Karpas-422 (cell line): ENCODE measurements at regions not wholly inside any gene's neighbourhood (a gene's known extent, or its start where the extent isn't known, plus 50 kb on each side); places are given as distances from the start of the nearest gene placed in this dataset.

Experiments
- DNase-seq: peaks from one replicate; pipeline ENCODE4 v3.0.0-alpha.2; 2015
- H2AFZ ChIP-seq: fragments of 200-600 bp; sonication (generic); 2 replicates; pipeline ENCODE4 v1.6.1; 2014; ENCODE audit warnings: antibody characterized with exemption, low read length, mixed read lengths
- H3K27ac ChIP-seq: fragments of 200-600 bp; sonication (generic); 2 replicates; pipeline ENCODE4 v1.5.1; 2014; ENCODE audit warnings: mild to moderate bottlenecking, low read length, moderate library complexity
- H3K27me3 ChIP-seq: fragments of 200-600 bp; sonication (generic); 2 replicates; pipeline ENCODE4 v1.6.1; 2014; ENCODE audit warnings: low read length, mixed read lengths
- H3K36me3 ChIP-seq: fragments of 200-600 bp; sonication (generic); 2 replicates; pipeline ENCODE4 v1.6.1; 2014; ENCODE audit warnings: low read length, mixed read lengths; ENCODE audit not compliant: insufficient read depth
- H3K4me1 ChIP-seq: fragments of 200-600 bp; sonication (generic); 2 replicates; pipeline ENCODE4 v1.6.1; 2014; ENCODE audit warnings: mild to moderate bottlenecking, low read length, mixed read lengths
- H3K4me2 ChIP-seq: fragments of 200-600 bp; sonication (generic); 2 replicates; pipeline ENCODE4 v1.6.1; 2014; ENCODE audit warnings: low read length, low read depth, mild to moderate bottlenecking; ENCODE audit not compliant: poor library complexity, severe bottlenecking
- H3K4me3 ChIP-seq: fragments of 200-600 bp; sonication (generic); 2 replicates; pipeline ENCODE4 v1.5.1; 2014; ENCODE audit warnings: mild to moderate bottlenecking, antibody characterized with exemption, low read length, mixed read lengths
- H3K79me2 ChIP-seq: fragments of 200-600 bp; sonication (generic); 2 replicates; pipeline ENCODE4 v1.6.1; 2014; ENCODE audit warnings: mild to moderate bottlenecking, low read length, mixed read lengths
- H3K9ac ChIP-seq: fragments of 200-600 bp; sonication (generic); 2 replicates; pipeline ENCODE4 v1.6.0; 2014; ENCODE audit warnings: low read length
- H3K9me2 ChIP-seq: fragments of 200-600 bp; sonication (generic), shearing (Covaris generic); replicated peaks from 2 replicates; pipeline ENCODE4 v1.6.0; 2014; ENCODE audit warnings: mild to moderate bottlenecking, low read length, moderate library complexity; ENCODE audit not compliant: insufficient read depth
- H3K9me3 ChIP-seq: fragments of 300-700, 200-600 bp; sonication (generic); 2 replicates; pipeline ENCODE4 v1.6.1; 2014; ENCODE audit warnings: low read length, mixed read lengths
- H4K20me1 ChIP-seq: fragments of 200-600 bp; sonication (generic); 2 replicates; pipeline ENCODE4 v1.6.1; 2014; ENCODE audit warnings: mild to moderate bottlenecking, antibody characterized with exemption, low read length, low read depth; ENCODE audit not compliant: insufficient read depth

DNA sequence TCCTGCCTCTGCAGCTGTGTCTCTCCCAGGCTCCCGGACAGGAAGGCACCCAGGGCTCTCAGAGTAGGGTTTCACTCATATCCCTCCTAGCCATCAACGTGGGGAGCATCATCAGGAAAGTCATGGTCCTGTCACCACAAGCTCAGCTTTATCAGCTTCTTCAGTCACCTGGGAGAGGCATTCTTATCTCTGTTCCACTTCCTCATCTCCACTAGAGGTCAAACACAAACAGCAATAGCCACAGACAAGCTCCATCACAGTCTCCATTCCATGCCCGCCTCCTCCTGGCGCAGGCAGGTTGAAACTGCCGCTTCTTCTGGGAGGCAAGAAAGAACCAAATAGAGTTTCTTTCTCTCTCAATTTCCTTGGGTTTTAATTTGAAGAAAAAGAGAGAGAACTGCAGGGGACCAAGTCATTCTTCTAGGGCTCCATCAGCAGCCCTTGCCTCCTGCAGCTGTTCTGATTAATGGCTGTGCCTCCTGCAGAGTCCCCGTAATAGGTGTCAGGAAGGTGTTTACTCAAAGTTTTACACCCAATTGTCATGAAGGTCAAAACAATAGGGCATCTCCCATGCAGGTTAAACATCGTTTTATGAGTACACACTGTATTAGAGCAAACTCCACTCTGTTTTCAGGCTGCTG lies 377.9 kb downstream of the TMEM182 start:
- H3K36me3 ChIP-seq: no peaks in the 10 kb centered on the region
- no peak overlapping the region for H3K27ac ChIP-seq
- H3K4me2 ChIP-seq: no peak overlapping the region
- no peak for DNase-seq
- H2AFZ ChIP-seq: no peak overlapping the region
- H3K27me3 ChIP-seq: no peaks in the 10 kb centered on the region; the same call in 1 of the 2 replicates
- H3K9me3 ChIP-seq: no peaks in the 10 kb centered on the region
- H4K20me1 ChIP-seq: no peaks in the 10 kb centered on the region
- no peak overlapping the region for H3K4me3 ChIP-seq
- no peaks in the 10 kb centered on the region for H3K4me1 ChIP-seq
- no peaks in the 10 kb centered on the region for H3K79me2 ChIP-seq
- H3K9me2 ChIP-seq: no peaks in the 10 kb centered on the region
- no peak overlapping the region for H3K9ac ChIP-seq

DNA sequence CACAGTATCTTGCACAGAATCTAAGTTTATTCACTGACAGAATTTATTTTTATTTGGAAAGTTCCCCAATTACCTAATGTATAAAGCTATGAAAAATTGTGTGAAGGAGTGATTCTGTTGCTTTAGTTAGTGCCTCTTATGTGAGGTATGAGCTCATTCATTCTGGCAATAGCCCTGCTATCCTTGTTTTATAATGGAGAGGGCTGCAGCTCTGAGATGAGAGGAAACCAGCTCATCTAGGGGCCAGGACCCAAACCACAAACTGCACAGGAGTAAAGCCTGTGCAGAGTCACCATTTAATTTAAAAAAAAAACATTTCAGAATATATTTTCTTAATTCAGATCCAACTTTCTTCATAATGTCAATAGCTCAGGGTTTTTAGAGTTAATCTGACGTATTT lies 383.0 kb downstream of the TMEM182 start:
- no peaks in the 10 kb centered on the region for H3K9me2 ChIP-seq
- no peaks in the 10 kb centered on the region; the same call in 1 of the 2 replicates for H3K27me3 ChIP-seq
- H3K4me1 ChIP-seq: no peaks in the 10 kb centered on the region
- H3K4me3 ChIP-seq: no peak overlapping the region
- H4K20me1 ChIP-seq: no peaks in the 10 kb centered on the region
- no peak overlapping the region for H3K27ac ChIP-seq
- no peak for DNase-seq
- no peaks in the 10 kb centered on the region for H3K79me2 ChIP-seq
- H3K4me2 ChIP-seq: no peak overlapping the region
- no peak overlapping the region for H3K9ac ChIP-seq
- no peaks in the 10 kb centered on the region for H3K36me3 ChIP-seq
- H2AFZ ChIP-seq: no peak overlapping the region
- no peaks in the 10 kb centered on the region for H3K9me3 ChIP-seq

DNA sequence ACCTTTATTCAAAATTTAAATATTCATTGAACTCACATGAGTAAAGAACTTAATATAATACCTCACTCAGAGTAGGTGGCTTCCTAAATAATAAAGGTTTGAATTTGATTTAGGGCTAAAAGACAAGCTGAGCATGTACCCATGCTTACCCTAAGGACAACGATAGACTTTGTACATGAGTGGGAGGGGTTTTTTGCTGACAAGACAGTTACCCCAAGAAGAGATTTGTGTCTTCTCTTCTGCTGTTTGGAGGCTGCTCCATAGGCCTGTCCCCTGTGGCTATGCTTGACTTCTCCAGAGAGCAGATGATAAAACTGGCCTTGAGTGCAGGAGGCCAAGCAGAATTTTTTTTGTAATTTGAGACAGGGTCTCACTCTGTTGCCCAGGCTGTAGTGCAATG lies 383.9 kb downstream of the TMEM182 start:
- no peak overlapping the region for H3K27ac ChIP-seq
- no peaks in the 10 kb centered on the region for H3K36me3 ChIP-seq
- DNase-seq: no peak
- H3K4me1 ChIP-seq: no peaks in the 10 kb centered on the region
- no peak overlapping the region for H3K4me2 ChIP-seq
- no peaks in the 10 kb centered on the region; the same call in 1 of the 2 replicates for H3K27me3 ChIP-seq
- no peak overlapping the region for H3K4me3 ChIP-seq
- H3K9ac ChIP-seq: no peak overlapping the region
- H3K9me3 ChIP-seq: no peaks in the 10 kb centered on the region
- no peak overlapping the region for H2AFZ ChIP-seq
- H3K9me2 ChIP-seq: no peaks in the 10 kb centered on the region
- H4K20me1 ChIP-seq: no peaks in the 10 kb centered on the region
- no peaks in the 10 kb centered on the region for H3K79me2 ChIP-seq

DNA sequence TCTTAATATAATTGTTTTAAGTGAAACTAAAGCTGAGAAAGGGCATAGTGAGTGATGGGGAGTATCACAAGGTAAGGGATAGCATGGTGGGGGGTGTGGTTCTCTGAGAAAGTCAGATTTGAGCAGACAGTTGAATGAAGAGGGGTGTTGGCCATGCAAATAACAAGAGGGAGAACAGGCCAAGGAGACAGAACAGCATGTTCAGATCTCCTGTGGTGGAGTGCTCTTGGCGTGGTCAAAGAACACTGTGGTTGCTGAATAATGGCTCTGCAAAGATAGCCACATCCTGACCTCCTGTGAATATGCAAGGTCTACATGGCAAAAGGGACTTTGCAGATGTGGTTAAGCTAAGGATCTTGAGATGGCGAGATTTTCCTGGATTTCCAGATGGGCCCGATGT lies 389.2 kb downstream of the TMEM182 start:
- H3K9me2 ChIP-seq: no peaks in the 10 kb centered on the region
- H3K4me3 ChIP-seq: no peak overlapping the region
- no peak for DNase-seq
- no peak overlapping the region for H3K27ac ChIP-seq
- H3K27me3 ChIP-seq: no peaks in the 10 kb centered on the region; the same call in 1 of the 2 replicates
- H3K4me1 ChIP-seq: no peaks in the 10 kb centered on the region
- no peaks in the 10 kb centered on the region for H3K36me3 ChIP-seq
- H3K79me2 ChIP-seq: no peaks in the 10 kb centered on the region
- no peak overlapping the region for H2AFZ ChIP-seq
- H3K4me2 ChIP-seq: no peak overlapping the region
- no peak overlapping the region for H3K9ac ChIP-seq
- no peaks in the 10 kb centered on the region for H4K20me1 ChIP-seq
- no peaks in the 10 kb centered on the region for H3K9me3 ChIP-seq

DNA sequence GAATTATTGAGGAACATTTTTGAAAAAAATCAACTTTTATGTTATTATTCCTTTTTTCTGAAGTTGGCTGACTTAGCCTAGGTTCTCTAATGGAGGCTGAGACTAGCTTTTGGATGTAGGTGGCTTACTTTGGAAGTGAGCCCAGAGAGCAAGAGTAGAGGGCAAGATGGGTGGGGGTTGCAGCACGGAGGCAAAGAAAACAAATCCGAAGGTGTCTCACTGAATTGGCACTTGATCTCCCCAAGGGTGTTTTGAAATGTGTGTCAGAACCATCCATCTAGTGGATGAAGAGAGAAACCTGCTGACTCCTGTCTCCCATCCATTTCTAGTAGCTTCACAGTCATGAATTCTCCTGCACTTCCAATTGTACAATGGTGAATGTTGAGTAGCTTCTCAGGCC lies 390.7 kb downstream of the TMEM182 start:
- H3K9me3 ChIP-seq: no peaks in the 10 kb centered on the region
- H3K4me1 ChIP-seq: no peaks in the 10 kb centered on the region
- H2AFZ ChIP-seq: no peak overlapping the region
- H3K4me3 ChIP-seq: no peak overlapping the region
- no peak overlapping the region for H3K4me2 ChIP-seq
- H3K27me3 ChIP-seq: no peaks in the 10 kb centered on the region; the same call in 1 of the 2 replicates
- H3K9me2 ChIP-seq: no peaks in the 10 kb centered on the region
- H3K27ac ChIP-seq: no peak overlapping the region
- DNase-seq: no peak
- H3K9ac ChIP-seq: no peak overlapping the region
- no peaks in the 10 kb centered on the region for H4K20me1 ChIP-seq
- no peaks in the 10 kb centered on the region for H3K79me2 ChIP-seq
- H3K36me3 ChIP-seq: no peaks in the 10 kb centered on the region

DNA sequence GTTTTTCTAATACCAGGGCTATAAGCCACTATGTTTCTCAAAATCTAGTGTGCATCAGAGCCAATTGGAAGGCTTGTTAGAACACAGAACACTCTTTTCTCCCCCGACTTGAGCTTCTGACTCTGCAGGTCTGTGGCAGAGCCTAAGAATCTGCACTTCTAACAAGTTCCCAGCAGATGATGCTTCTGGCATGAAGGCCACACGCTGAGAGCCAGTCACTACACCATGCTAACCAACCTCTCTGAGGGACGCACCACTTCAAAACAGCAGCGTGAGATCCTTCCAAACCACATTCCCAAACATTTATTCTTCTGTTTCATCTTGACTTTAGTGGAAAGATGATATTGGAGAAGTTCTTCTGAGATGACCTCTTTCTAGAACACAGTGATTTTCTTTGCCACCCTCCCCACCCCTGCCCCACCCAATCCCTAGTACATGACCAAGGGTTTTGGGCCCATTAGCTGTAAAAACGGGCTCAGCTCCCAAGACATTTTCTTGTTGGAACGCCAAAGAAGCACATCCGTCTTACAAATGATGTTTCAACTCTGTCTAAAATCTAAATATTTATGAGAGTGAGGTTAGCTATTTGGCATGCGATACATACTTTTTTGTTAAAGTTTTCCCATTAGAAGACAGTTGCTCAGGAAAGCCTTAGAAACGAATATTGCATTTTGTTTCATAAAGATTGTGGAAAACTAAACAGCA lies 391.9 kb downstream of the TMEM182 start:
- H3K9me2 ChIP-seq: no peaks in the 10 kb centered on the region
- H2AFZ ChIP-seq: no peak overlapping the region
- no peaks in the 10 kb centered on the region for H3K36me3 ChIP-seq
- no peaks in the 10 kb centered on the region for H3K79me2 ChIP-seq
- no peak overlapping the region for H3K9ac ChIP-seq
- H3K27ac ChIP-seq: no peak overlapping the region
- no peaks in the 10 kb centered on the region for H3K9me3 ChIP-seq
- no peaks in the 10 kb centered on the region for H3K4me1 ChIP-seq
- H3K4me2 ChIP-seq: no peak overlapping the region
- no peaks in the 10 kb centered on the region; the same call in 1 of the 2 replicates for H3K27me3 ChIP-seq
- DNase-seq: no peak
- H4K20me1 ChIP-seq: no peaks in the 10 kb centered on the region
- no peak overlapping the region for H3K4me3 ChIP-seq

DNA sequence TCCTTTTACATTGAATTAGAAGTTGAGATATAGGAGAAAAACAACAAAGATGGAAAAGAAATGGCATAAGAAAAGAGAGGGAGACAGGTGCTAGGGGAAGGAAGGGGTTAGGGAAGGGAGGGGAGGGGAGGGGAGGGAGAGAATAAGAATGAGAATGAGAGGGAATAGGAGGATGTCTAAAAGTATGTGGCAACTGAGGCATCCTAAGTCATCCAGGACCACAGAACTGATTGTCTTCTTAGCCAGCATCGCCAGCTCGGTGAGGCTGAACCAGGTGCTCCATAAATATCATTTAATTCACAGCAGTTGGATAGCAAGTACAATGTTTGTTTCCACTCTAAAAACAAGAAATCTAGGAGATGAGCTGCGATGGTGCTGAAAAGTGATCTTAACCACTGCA lies 393.5 kb downstream of the TMEM182 start:
- Histone ChIP-seq H3K4me1 (no peaks in the 10 kb centered on the region), H3K9me2 (no peaks in the 10 kb centered on the region), H2AFZ (no peak overlapping the region), H3K9ac (no peak overlapping the region), H3K36me3 (no peaks in the 10 kb centered on the region), H3K4me2 (no peak overlapping the region), H3K27me3 (no peaks in the 10 kb centered on the region; the same call in 1 of the 2 replicates), H3K9me3 (no peaks in the 10 kb centered on the region), H4K20me1 (no peaks in the 10 kb centered on the region), H3K27ac (no peak overlapping the region), H3K4me3 (no peak overlapping the region), H3K79me2 (no peaks in the 10 kb centered on the region)
- DNase-seq: no peak

DNA sequence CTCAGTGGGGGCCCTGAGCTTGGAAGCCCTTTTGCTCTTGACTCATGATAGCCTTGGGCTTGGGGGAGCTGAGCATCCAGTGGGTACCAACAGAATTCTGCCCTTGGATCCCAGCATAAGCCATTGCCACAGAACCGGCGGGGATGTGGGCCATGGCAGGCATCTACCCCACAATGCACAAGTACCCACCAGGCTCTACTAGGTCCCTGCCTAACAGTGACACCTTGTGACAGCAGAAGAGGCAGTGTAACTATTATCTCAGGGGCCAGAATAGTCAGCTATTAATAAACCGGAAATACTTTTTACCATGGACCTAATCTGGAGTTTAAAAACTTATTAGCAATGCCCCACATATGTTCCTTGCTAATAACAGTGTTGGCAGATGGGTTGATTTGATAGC lies 397.2 kb downstream of the TMEM182 start:
- H3K9ac ChIP-seq: no peak overlapping the region
- no peak overlapping the region for H3K27ac ChIP-seq
- H3K4me3 ChIP-seq: no peak overlapping the region
- no peaks in the 10 kb centered on the region for H3K4me1 ChIP-seq
- H3K79me2 ChIP-seq: no peaks in the 10 kb centered on the region
- H4K20me1 ChIP-seq: no peaks in the 10 kb centered on the region
- DNase-seq: peak; percentile 42
- no peak overlapping the region for H3K4me2 ChIP-seq
- H3K9me3 ChIP-seq: no peaks in the 10 kb centered on the region
- H3K36me3 ChIP-seq: no peaks in the 10 kb centered on the region
- no peak overlapping the region for H2AFZ ChIP-seq
- no peaks in the 10 kb centered on the region for H3K9me2 ChIP-seq
- no peaks in the 10 kb centered on the region for H3K27me3 ChIP-seq
